Activated CD8-positive, alpha-beta memory T cell treated with anti-CD3 and anti-CD28 coated beads for 1 hour (primary cell): ENCODE measurements at regions not wholly inside any gene's neighbourhood (a gene's known extent, or its start where the extent isn't known, plus 50 kb on each side); places are given as distances from the start of the nearest gene placed in this dataset.

Source experiments
- DNase-seq, 2 donors: peaks; one replicate each; pipeline ENCODE4 v3.0.0-alpha.2; 2020; ENCODE audit warnings: low read depth in 1 of 2; ENCODE audit errors: extremely low read depth in 1 of 2

- no peak for DNase-seq
These were observed 111.5 kb upstream of the SH3BP4 start for GRCh38 chr2:234840336-234840735.

- DNase-seq: no peak
These were observed 112.5 kb upstream of the SH3BP4 start for GRCh38 chr2:234839285-234839684.

GRCh38 chr2:234836271-234836670, 115.5 kb upstream of the SH3BP4 start:
- no peak for DNase-seq

- no peak for DNase-seq
These were observed 116.1 kb upstream of the SH3BP4 start for GRCh38 chr2:234835738-234836137.

- no peak for DNase-seq
These were observed 117.4 kb upstream of the SH3BP4 start for GRCh38 chr2:234834228-234834923.

GRCh38 chr2:234830853-234831252, 121.0 kb upstream of the SH3BP4 start:
- DNase-seq: no peak

GRCh38 chr2:234829074-234829455, 122.8 kb upstream of the SH3BP4 start:
- no peak for DNase-seq

- DNase-seq: no peak
These were observed 123.3 kb upstream of the SH3BP4 start for GRCh38 chr2:234828382-234829073.

GRCh38 chr2:234827096-234827860, 124.5 kb upstream of the SH3BP4 start:
- DNase-seq: no peak

- no peak for DNase-seq
These were observed 125.1 kb upstream of the SH3BP4 start for GRCh38 chr2:234826681-234827080.

GRCh38 chr2:234825616-234826015, 126.2 kb upstream of the SH3BP4 start:
- no peak for DNase-seq

GRCh38 chr2:234823877-234824376, 127.9 kb upstream of the SH3BP4 start:
- no peak for DNase-seq

- DNase-seq: no peak
These were observed 128.5 kb upstream of the SH3BP4 start for GRCh38 chr2:234823196-234823876.

GRCh38 chr2:234821946-234822475, 129.8 kb upstream of the SH3BP4 start:
- no peak for DNase-seq

- DNase-seq: no peak
These were observed 132.9 kb upstream of the SH3BP4 start for GRCh38 chr2:234818937-234819336.

- DNase-seq: no peak
These were observed 135.3 kb upstream of the SH3BP4 start for GRCh38 chr2:234816491-234816890.

GRCh38 chr2:234816056-234816455, 135.8 kb upstream of the SH3BP4 start:
- DNase-seq: no peak

- no peak for DNase-seq
These were observed 137.4 kb upstream of the SH3BP4 start for GRCh38 chr2:234814374-234814773.

- no peak for DNase-seq
These were observed 139.0 kb upstream of the SH3BP4 start for GRCh38 chr2:234812851-234813250.

- no peak for DNase-seq
These were observed 142.9 kb upstream of the SH3BP4 start for GRCh38 chr2:234808907-234809306.

- DNase-seq: no peak
These were observed 145.0 kb upstream of the SH3BP4 start for GRCh38 chr2:234806818-234807217.
